CD4-positive, alpha-beta T cell treated with Interleukin-1 beta for 1 hour (primary cell): ENCODE measurements at regions not wholly inside any gene's neighbourhood (a gene's known extent, or its start where the extent isn't known, plus 50 kb on each side); places are given as distances from the start of the nearest gene placed in this dataset.

ENCODE experiments used
- DNase-seq, 2 donors: peaks; one replicate each; pipeline ENCODE4 v3.0.0-alpha.2; 2020 to 2022

DNA sequence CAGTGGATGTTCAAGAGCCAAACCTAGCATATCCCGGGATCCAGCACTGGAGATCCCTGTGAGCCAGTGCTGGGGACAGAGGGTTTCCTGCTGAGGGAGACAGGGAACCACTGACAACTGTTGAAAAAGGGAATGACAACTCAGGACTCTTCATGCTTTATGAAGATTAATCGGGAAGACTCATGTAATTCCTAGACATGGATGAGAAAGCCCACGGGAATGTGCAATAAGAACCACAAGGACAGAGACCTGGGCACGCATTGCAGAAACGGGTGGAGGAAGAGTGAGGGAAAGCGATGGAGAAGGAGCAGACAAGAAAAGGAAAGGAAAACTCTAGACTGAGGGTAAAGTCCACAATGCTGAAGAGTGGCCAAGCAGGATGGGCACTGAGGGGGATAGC is 296.0 kb downstream of the PCNX1 start:
- DNase-seq = no peak

DNA sequence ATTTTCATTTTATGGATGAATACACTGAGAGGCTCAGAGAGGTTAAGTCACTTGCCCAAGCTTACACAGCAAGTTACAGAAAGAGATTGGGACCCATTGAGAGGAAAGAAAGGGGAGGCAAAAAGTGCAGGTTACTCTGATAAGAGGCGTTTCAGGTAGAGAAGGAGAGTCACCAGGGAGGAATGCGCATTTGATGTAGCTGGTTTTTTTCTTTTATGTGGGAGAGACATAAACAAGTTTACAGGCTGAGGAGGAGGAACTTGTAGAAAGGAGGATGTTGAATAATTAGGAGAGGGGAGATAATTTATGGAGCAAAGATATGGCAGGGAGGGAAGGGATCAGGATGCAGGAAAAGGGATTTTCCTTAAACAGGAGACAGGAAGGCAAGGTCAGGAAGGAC is 297.0 kb downstream of the PCNX1 start:
- DNase-seq = no peak

DNA sequence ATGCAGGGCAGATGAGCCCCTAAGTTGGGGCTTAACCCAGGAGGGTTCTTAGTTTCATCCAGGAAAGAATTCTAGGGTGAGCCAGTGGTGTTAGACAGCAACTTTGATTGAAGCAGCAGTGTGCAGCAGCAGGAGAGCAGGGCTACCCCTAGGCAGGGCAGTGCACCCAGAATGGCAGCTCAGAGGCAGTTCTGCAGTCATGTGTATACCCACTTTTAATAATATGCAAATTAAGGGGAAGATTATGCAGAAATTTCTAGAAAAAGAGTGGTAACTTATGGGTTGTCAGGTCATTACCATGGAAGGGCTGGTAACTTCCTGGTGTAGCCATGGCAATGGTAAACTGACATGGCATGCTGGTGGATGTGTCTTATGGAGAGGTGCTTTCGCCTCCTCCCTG is 297.5 kb downstream of the PCNX1 start:
- no peak for DNase-seq

DNA sequence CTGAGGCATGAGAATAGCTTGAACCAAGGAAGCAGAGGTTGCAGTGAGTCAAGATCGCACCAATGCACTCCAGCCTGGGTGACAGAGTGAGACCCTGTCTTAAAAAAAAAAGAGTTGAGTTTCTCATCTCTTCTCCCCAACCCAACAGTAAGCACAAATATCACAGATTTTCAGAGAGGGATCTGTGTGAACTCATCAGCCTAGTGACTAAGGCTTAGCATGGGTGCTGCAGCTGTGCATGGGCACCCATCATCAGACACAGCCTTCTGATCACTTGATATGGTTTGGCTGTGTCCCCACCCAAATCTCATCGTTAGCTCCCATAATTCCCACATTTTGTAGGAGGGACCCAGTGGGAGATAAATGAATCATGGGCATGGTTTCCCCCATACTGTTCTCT is 298.9 kb downstream of the PCNX1 start:
- DNase-seq = no peak

DNA sequence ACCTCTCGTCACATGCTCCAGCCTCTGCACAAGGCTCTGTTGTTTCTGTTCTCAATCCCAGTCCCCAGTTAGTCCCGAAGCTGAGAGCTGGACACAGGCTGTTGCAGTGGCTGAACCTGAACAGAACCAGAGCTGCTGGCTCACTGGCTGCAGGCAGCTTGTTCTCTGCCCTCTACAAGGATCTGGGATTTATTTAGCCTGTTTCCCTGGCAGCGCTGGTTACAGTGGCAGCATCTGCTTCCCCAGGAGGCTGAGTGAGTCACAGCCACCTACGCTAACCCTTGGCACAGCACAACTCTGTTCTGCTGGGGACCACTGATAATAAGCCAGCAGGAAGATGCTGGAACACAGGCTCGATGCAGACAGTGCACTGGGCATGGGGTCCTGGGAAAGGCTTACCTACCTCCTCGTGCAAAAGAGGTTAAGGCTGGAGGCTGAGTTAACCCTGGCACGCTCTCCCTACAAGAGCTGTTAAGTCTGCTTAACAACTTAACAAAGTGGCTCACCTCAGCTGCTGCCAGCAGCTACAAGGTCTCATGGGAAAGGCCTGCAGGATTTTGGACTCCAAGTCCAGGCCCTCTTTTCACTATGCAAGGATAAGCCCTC is 299.6 kb downstream of the PCNX1 start:
- DNase-seq = no peak

DNA sequence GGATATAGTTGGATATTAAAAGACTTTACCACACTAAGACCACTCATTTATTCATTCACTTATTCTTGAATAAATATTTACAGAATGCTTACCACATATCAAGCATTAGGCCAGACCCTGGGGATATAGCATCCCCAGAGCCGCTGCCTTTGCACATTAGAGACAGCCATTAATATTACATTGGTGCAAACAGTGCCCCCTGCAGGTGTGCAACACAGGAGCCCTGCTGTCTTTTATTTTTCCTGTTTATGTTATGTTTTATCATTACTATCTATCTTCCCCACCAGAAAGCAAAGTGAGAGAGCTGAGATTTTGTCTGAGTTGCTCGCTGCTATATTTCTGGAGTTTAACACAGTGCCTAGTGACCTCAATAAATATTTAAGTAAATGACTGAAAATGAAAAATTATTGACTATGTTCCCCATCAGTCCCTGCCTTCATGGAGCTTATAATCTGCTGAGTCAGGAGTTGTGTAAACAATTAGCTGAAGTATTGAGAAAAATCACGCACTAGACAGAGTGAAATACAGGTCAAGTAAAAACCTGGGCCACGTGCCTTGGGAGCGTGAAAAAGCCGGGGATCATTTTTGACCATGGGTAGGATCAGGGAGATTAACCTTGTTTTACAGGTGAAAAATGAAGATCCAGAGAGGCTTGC is 301.6 kb downstream of the PCNX1 start:
- no peak for DNase-seq

DNA sequence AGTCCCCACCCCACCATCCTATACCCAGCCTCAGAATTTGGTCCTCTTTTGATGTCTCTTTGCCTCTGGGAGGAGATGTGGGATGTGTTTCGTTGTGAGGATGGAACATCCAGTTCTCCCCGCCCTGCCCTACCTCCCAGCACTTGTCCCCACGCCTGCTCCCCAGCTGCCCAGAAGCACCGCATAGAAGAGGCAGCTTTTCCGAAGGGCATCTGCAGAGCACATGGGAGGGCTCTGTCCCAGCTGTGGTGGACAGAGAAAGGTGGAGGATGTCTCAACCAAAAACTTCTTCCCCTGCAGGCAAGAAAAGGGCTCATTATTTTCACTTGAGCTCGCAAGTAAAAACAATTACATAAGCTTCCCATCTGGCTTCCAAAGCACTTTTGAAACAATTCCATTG is 302.6 kb downstream of the PCNX1 start:
- DNase-seq = no peak

DNA sequence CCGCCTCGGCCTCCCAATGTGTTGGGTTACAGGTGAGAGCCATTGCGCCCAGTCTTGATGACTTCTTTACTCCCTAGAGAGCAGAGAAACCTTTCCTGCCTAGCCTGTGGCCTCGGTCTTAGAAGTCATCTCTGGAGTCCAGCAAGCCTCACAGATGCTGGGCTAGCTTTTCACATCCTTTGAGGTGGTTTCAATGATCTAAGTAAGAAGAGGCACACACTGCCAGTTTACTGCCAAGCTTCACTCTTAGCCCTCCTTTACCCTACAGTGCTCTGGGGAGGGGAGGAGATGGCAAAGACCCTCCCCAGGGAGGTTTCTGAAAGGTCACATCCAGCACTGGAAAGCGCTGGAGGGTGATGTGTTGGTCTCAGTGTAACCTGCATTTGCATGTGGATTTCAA is 304.8 kb downstream of the PCNX1 start:
- no peak for DNase-seq

DNA sequence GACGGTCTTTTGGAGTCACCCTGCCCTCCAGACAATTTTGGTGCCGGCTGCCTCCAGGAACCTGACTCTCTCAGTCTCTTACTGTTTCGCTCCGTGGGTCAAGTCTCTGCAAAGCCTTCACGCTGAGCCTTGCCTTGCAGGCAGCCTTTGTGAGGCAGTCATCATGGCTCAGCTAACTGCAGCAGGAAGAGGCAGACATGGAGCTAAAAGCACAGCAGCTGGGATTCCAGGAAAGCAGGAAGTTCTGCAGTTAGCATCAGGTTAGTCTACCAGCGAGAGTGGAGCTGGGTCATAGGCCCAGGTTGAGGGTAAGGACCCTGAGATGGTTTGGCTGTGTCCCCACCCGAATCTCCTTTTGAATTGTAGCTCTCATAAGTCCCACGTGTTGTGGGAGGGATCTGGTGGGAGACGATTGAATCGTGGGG is 305.4 kb downstream of the PCNX1 start:
- no peak for DNase-seq

DNA sequence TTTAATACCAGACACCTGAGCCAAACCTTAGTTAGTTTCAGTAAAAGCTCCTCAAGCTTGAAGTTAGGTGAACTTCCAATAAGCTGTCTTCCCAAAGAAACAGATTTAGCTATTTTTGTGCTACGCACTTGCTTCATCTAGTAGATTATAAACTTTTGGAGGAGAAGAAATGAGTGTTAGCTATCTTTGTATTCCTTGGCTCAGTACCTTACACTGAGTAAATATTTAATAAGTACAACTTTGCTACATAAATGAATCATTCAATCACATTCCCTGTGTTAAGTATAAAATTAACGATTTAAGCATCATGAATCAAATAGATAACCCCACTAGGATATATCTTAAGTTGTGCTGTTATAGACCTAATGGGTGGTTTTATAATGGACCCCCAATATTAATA is 307.0 kb downstream of the PCNX1 start:
- no peak for DNase-seq

DNA sequence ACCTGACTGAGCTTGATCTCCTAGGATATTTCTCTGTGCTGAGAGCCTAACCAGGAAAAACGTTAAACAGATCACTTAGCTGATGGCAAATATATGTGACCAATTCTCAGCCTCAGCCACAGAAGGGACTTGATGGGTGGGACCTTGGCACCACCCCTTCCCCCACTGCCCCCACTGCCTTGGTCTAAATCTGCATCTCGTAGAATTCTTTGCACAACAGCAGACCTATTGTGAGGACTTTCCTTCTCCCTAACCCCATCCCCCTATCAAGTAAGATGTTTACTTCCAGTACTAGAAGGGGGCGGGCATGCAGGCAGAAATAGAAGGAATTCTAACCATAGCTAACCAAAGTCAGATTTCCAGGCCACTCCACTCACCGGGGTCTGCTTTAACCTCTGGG is 313.2 kb downstream of the PCNX1 start:
- no peak for DNase-seq

DNA sequence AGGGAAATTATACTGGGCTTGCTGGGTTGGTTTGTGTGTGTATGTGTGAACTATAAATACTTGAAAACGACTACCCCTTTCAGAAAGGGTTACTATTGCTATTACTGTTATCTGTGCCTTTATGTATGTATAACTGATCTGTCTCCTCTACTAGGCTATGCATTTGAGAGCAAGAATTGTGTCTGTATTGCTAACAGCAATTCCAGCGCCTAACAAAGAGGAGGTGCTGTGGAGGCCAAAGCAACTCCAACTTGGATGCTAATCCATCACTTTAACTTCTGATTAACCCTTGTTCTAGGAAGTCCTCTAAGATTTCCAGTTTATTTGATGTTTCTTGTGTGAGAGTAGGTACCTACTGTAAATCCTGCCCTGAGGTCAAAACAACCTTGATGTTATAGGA is 313.9 kb downstream of the PCNX1 start:
- no peak for DNase-seq

DNA sequence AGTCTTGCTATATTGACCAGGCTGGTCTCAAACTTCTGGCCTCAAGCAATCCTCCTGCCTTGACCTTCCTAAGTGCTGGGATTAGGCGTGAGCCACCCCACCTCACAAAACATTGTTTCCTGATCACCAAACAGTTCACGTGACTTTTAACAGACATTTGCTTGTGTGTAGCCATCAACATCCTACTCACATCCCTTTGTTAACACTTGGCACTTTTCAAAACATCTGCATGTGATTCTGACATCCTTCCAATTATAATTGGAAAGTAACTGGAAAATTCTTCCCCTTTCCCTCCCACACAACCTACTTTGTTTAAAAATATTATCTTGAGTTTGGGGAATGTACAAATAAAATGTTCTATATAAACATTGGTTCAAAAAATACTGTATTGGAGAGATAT is 317.9 kb downstream of the PCNX1 start:
- DNase-seq = no peak

DNA sequence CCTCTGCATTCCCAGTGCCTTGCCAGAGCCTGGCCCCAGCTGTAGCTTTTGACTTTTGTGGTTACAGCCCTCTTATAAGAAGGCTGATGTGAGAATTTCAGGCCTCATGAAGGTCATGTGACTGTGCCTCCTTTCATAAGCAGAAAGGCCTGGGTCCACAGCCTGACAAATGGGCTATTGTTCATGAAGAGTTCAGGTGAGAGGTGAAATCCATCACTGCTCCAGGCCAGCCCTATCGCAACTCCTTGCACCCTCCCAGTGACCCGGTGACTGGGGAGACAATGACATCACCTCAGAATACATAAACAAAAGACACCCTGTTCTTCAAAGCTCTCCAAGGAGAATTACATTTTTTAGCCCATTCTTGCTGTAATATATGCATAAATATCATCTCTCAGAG is 321.5 kb downstream of the PCNX1 start:
- DNase-seq = no peak

DNA sequence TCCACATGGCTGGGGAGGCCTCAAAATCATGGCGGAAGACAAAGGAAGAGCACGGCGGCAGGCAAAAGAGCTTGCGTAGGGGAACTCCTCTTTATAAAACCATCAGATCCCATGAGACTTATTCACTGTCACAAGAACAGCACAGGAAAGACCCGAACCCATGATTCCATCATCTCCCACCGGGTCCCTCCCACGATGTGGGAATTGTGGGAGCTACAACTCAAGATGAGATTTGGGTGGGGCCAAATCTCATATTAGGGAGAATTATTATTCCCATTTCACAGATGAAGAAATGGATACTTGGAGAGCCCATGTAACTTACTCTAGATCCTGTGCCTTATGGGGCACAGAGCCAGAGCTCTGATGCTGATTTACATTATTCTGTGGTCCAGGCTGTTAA is 322.6 kb downstream of the PCNX1 start:
- DNase-seq = no peak

DNA sequence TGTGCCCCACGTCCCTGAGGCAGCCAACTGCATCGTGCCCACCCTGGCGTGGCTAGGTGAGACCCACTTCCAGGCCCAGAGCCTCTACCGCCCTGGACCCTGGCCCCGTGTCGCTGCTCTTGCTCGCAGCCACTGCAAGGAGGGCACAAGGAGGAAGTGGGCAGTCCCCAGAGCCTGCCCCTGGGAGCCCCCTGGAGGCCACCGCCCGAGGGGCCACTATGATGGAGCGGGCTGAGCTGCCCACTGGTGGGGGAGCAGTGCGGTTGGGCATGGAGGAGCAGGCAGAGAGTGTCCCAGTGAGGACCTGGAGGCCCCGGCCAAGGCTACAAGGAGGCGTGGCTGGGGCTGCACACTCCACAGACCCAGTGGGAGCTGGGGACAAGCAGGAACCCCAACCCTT is 323.6 kb downstream of the PCNX1 start:
- DNase-seq = no peak

DNA sequence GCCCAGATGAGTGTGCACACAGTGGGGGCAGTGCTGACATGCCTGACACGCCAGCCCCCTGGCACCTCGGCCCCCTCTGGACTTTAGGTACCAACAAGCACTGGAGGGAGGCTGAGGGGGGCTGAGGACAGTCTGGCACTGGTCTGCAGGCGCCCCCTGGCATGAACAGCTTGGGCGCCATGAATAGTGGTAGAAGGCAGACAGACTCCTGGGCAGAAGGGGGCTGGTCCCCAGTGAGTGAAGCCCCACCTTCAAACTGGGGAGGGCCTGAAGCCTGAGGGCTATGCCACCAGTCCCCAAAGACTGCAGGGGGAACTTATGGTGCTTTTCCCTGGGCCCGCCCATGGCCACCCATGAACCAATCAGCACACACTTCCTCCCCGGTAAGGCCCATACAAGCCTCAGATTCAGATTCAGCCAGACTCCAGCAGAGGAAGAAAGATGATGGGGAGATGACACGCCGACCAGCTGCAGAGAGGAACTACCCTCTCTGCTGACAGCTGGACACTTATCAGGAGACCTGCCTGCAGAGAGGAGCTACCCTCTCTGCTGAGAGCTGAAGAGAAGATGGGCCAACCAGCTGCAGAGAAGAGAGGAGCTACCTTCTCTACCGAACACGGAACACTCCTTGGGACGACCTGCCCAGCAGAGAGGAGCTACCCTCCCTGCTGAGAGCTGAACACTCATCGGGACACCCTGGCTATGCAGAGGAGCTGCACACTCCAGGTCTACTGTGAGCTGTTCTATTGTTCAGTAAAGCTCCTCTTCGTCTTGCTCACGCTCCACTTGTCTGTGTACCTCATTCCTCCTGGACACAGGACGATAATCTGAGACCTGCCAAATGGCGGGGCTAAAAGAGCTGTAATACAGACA is 324.5 kb downstream of the PCNX1 start:
- DNase-seq = peak in 1 of 2 donors; percentile 21

DNA sequence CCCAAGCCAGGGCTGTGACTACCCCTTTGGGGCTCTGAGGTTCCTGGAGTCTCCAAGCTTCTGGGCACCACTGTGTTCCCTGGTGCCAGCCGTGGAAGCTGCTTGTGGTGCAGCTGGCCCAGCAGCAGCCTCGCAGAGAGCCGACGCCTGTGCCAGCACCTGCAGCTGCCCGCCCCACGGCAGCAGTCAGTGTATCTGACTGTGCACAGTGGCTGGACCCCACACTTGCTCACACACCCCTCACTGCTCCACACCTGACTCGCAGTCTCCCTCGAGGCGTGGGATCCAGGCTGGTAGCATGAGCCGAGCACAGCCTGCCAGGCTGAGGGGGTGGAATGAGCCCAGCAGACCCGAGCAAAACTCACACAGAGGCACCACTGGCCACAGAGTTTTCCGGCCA is 325.2 kb downstream of the PCNX1 start:
- DNase-seq = no peak

DNA sequence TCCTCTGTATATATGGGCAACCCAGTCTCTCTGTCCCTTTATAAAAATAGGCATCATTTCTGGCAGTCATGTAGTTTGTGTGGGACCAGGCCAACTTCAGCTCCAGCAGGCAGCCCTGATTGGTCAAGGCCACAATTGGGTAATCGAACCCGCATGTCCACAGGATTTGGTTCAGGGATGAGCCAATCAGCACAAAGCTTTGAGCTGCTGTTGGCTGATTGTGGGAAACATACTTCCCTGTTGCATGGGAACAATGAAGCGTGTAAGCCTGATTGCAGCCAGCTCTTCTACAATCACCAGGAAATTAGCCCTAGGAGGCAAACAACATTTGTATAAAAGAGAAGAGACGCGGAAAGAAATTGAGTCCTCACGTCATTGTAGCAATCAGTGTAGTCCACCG is 328.6 kb downstream of the PCNX1 start:
- no peak for DNase-seq

DNA sequence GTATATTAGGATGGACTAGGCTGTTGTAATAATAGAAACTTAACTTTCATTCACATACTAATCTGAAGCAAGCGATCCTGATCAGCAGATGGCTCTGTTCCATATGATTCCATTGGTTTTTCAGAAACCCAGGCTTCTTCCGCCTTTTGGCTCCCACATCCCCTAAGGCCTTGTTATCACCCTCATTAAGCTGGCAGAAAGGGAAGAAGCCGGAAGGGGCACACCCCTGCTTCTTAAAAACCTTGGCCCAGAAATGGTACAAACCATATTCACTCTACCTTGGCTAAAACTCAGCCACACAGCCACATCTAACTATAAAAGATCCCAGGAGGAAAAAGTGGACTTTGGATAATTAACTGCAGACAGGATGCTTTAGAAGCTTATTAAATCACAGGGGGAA is 329.2 kb downstream of the PCNX1 start:
- DNase-seq = no peak

DNA sequence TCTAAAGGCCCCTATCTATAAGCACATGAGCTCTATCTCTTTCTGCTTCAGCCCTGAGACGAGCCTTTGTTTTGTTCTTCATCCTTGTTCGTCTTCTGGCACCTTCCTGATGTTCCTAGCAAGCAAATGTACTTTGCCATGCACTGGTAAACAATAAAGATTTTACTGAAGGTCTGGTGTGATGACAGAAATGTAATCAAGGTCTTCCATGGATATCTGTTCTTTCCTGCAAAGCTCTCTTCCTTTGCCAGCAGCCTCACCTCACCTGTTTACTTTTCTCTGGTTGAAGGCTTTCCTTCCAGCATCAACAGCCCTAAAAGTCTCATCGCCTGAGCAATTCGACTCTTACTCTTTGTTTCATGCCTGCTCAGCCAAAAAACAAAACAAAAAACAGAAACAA is 330.3 kb downstream of the PCNX1 start:
- DNase-seq = no peak

DNA sequence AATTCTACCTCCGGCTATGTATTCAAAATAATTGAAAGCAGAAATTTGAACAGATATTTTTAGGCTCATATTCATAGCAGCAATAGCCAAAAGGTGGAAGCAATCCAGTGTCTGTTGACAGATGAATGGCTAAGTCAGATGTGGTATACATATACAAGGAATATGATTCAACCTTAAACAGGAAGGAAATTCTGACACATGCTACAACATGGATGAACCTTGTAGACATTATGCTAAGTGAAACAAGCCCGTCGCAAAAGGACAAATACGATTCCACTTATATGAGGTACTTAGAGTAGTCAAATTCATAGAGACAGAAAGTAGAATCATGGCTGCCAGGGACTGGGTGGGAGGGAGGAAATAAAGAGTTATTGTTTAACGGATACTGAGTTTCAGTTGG is 331.6 kb downstream of the PCNX1 start:
- DNase-seq = no peak

DNA sequence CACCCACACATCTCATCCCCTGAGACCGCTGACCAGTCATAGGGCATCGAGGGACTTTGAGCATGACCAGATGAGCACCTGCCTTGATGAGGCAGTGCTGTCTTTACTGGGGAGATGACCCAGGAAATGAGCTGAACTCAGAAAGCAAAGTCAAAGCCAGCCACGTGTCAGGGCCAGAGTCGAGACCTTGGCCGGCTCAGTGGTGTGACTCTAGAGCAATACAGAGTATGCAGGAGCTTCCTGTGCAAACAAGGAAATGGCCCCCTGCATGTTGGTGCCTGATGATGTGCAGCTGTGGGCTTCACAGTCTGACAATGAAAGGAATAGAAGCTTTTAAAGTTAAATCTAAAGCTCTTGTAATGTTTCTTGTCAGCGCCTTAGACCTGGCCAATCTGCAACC is 332.9 kb downstream of the PCNX1 start:
- DNase-seq = no peak

DNA sequence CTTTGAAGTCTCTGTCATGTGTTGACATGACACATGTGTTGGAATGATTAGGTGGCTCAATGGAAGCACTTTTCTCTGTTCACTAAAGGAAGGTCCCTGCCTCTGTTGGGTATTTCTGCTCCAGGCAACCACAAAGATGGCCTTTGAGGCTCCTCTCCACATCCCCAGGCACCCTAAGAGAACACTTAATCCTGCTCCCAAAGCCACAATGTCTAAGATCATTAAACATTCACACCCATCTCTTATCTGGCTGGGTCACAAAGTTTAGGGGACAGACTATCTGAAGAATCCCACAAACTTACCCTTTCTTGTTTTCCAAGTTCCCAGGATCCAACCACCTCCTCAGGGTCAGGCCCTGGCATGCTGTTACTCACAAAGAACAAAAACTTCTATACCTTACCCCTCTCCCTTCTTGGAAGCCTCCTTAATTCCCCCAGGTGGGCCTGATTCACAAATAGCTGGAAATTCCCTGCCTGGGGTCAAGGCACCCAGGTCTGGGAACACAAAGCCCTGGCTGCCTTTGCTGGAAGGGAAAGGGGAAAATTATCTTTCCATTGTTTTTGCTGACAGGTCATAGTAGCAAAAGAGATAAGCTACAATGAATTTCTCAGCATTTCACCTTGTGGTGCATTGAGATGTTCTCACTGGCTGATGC is 333.7 kb downstream of the PCNX1 start:
- DNase-seq = no peak
